DOHH2 (cell line): ENCODE measurements at regions not wholly inside any gene's neighbourhood (a gene's known extent, or its start where the extent isn't known, plus 50 kb on each side); places are given as distances from the start of the nearest gene placed in this dataset.

Experiments
- EZH2phosphoT487 ChIP-seq: fragments of 200-600 bp; sonication (generic); IDR thresholded peaks from 2 replicates; pipeline ENCODE4 v1.6.1; 2017; ENCODE audit warnings: borderline replicate concordance, mild to moderate bottlenecking, antibody characterized with exemption, low read length, moderate library complexity, mixed read lengths
- TF ChIP-seq, protein P1 (sequence below): fragments of 200-600 bp; sonication (generic); IDR thresholded peaks from one replicate; pipeline ENCODE4 v1.5.1; 2014; ENCODE audit warnings: antibody characterized with exemption, mild to moderate bottlenecking, low read depth, low read length; ENCODE audit not compliant: poor library complexity, severe bottlenecking

DNA sequence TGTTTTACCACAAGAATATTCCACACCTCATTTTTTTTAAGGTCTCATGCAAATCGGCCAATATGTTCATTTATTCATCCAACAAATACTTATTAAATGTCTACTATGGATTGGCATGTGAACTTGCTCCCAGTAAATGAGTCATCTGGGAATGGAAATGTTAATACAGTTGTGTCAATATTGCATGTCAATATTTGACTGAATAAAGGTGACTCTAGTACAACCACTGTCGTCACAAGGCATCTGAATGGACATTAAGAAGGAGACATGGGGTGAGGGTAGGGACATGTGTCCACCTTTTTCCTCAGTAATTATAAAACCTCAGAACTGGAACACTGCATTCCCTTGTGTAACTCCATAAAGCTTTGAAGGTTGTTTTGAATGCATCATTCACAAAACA is 365.4 kb downstream of the ADCYAP1 start:
- TF ChIP-seq, protein P1, sequence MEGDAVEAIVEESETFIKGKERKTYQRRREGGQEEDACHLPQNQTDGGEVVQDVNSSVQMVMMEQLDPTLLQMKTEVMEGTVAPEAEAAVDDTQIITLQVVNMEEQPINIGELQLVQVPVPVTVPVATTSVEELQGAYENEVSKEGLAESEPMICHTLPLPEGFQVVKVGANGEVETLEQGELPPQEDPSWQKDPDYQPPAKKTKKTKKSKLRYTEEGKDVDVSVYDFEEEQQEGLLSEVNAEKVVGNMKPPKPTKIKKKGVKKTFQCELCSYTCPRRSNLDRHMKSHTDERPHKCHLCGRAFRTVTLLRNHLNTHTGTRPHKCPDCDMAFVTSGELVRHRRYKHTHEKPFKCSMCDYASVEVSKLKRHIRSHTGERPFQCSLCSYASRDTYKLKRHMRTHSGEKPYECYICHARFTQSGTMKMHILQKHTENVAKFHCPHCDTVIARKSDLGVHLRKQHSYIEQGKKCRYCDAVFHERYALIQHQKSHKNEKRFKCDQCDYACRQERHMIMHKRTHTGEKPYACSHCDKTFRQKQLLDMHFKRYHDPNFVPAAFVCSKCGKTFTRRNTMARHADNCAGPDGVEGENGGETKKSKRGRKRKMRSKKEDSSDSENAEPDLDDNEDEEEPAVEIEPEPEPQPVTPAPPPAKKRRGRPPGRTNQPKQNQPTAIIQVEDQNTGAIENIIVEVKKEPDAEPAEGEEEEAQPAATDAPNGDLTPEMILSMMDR, result no peak
- TF ChIP-seq EZH2phosphoT487, result no peak
